Adrenal gland (tissue), 5 donors: ENCODE measurements at regions not wholly inside any gene's neighbourhood (a gene's known extent, or its start where the extent isn't known, plus 50 kb on each side); places are given as distances from the start of the nearest gene placed in this dataset.

ENCODE experiments used
- POLR2A ChIP-seq, 2 donors: fragments of 450-650 bp; IDR thresholded peaks; one replicate each; pipeline ENCODE4 v1.6.1; 2017; ENCODE audit warnings: antibody characterized with exemption in 2 of 2, mild to moderate bottlenecking in 2 of 2, moderate library complexity in 1 of 2
- TF ChIP-seq, protein P1 (sequence below), 6 experiments: fragments of 450-650 bp in 4 of 6; fragments of 200-600 bp in 2 of 6; sonication (generic) in 1 of 6; IDR thresholded peaks; 1 replicate in 5 of 6; 2 replicates in 1 of 6; pipeline versions ENCODE4 v1.5.1 to v1.8.0; 2016 to 2021; ENCODE audit warnings: antibody characterized with exemption in 6 of 6, mild to moderate bottlenecking in 2 of 6, moderate library complexity in 1 of 6
- donor health status: DM: no; HTN: no; CAD: no.

GRCh38 chrX:3521396-3521795 is 174.9 kb upstream of the MXRA5 start:
- TF ChIP-seq, protein P1, sequence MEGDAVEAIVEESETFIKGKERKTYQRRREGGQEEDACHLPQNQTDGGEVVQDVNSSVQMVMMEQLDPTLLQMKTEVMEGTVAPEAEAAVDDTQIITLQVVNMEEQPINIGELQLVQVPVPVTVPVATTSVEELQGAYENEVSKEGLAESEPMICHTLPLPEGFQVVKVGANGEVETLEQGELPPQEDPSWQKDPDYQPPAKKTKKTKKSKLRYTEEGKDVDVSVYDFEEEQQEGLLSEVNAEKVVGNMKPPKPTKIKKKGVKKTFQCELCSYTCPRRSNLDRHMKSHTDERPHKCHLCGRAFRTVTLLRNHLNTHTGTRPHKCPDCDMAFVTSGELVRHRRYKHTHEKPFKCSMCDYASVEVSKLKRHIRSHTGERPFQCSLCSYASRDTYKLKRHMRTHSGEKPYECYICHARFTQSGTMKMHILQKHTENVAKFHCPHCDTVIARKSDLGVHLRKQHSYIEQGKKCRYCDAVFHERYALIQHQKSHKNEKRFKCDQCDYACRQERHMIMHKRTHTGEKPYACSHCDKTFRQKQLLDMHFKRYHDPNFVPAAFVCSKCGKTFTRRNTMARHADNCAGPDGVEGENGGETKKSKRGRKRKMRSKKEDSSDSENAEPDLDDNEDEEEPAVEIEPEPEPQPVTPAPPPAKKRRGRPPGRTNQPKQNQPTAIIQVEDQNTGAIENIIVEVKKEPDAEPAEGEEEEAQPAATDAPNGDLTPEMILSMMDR (IDR thresholded peaks at IDR 0.05) = no peak
- no peak for TF ChIP-seq POLR2A (IDR thresholded peaks at IDR 0.05)
